ENCODE measurements at regions not wholly inside any gene's neighbourhood (a gene's known extent, or its start where the extent isn't known, plus 50 kb on each side); places are given as distances from the start of the nearest gene placed in this dataset.

GRCh38 chr4:22235698-22236097, 280.2 kb downstream of the ADGRA3 start:
- POLR2A ChIA-PET = no interaction called here
- H3K27ac ChIP-seq (ENCODE audit: extremely low read depth, low read depth, low read length) = no peak overlapping the region
- CTCF ChIA-PET = interaction anchor here (0.5 to 2.6 kb wide), 4 partner anchors 13 to 336 kb away, joined by 3 to 12 read pairs (median 4); no protein-coding TSS in a partner anchor
- H3K9me3 ChIP-seq (ENCODE audit: control insufficient read depth, insufficient read depth, low read depth, low read length) = no peaks in the 10 kb centered on the region
- TF ChIP-seq ZNF214 (tag by site-specific recombination; IDR thresholded peaks at IDR 0.05; ENCODE audit: borderline replicate concordance) (no peak), ZNF324 (tag by site-specific recombination; IDR thresholded peaks at IDR 0.05) (no peak)
- H3K4me3 ChIP-seq (ENCODE audit: low read depth, low read length) = no peak overlapping the region
- H3K36me3 ChIP-seq (ENCODE audit: control insufficient read depth in 2 of 2, insufficient read depth in 1 of 2, low read length in 2 of 2) = no peaks in the 10 kb centered on the region
- no peaks in the 10 kb centered on the region for H3K4me1 ChIP-seq (ENCODE audit: control insufficient read depth, insufficient read depth, low read length)

GRCh38 chr4:22233230-22233629, 282.6 kb downstream of the ADGRA3 start:
- TF ChIP-seq ZNF138 (tag by site-specific recombination; IDR thresholded peaks at IDR 0.05; ENCODE audit: borderline replicate concordance) = no peak
- no peak for TF ChIP-seq ZNF645 (tag by site-specific recombination; IDR thresholded peaks at IDR 0.05)
- no peak for TF ChIP-seq ZNF791 (tag by site-specific recombination; IDR thresholded peaks at IDR 0.05)
- TF ChIP-seq SP2 (tag by site-specific recombination; IDR thresholded peaks at IDR 0.05) = no peak
- no peak for TF ChIP-seq ZNF350 (tag by site-specific recombination; IDR thresholded peaks at IDR 0.05)
- no peak for TF ChIP-seq ZNF311 (tag by site-specific recombination; IDR thresholded peaks at IDR 0.05; ENCODE audit: borderline replicate concordance)
- no peak for TF ChIP-seq PRDM2 (tag by site-specific recombination; IDR thresholded peaks at IDR 0.05; ENCODE audit: borderline replicate concordance)
- TF ChIP-seq EGR2 (tag by site-specific recombination; IDR thresholded peaks at IDR 0.05; ENCODE audit: low read depth) = no peak
- TF ChIP-seq ZNF214 (tag by site-specific recombination; IDR thresholded peaks at IDR 0.05; ENCODE audit: borderline replicate concordance) = no peak
- TF ChIP-seq ZNF280C (tag by site-specific recombination; IDR thresholded peaks at IDR 0.05) = no peak
- TF ChIP-seq KLF16 (tag by site-specific recombination; IDR thresholded peaks at IDR 0.05) = no peak
- no peak for TF ChIP-seq ZNF140 (tag by site-specific recombination; IDR thresholded peaks at IDR 0.05)
- TF ChIP-seq ZNF133 (tag by site-specific recombination; IDR thresholded peaks at IDR 0.05) = no peak
- TF ChIP-seq KLF1 (tag by site-specific recombination; IDR thresholded peaks at IDR 0.05) = no peak
- no peak for TF ChIP-seq ZNF26 (tag by site-specific recombination; IDR thresholded peaks at IDR 0.05)
- no peak for TF ChIP-seq FEZF1 (tag by site-specific recombination; IDR thresholded peaks at IDR 0.05)
- no peak for TF ChIP-seq ZBTB44 (tag by site-specific recombination; IDR thresholded peaks at IDR 0.05)
- no peak for TF ChIP-seq ZNF792 (tag by site-specific recombination; IDR thresholded peaks at IDR 0.05)
- no peaks in the 10 kb centered on the region for H3K4me1 ChIP-seq (ENCODE audit: control insufficient read depth, insufficient read depth, low read length)
- ChIA-PET POLR2A (no interaction called here), CTCF (no interaction called here)
- H3K36me3 ChIP-seq (ENCODE audit: control insufficient read depth in 2 of 2, insufficient read depth in 1 of 2, low read length in 2 of 2) = no peaks in the 10 kb centered on the region
- no peak overlapping the region for H3K27ac ChIP-seq (ENCODE audit: extremely low read depth, low read depth, low read length)
- H3K4me3 ChIP-seq (ENCODE audit: low read depth, low read length) = no peak overlapping the region
- no peaks in the 10 kb centered on the region for H3K9me3 ChIP-seq (ENCODE audit: control insufficient read depth, insufficient read depth, low read depth, low read length)

Data from HEK293 (cell line).